GM21526 (cell line): ENCODE measurements at regions not wholly inside any gene's neighbourhood (a gene's known extent, or its start where the extent isn't known, plus 50 kb on each side); places are given as distances from the start of the nearest gene placed in this dataset.
"Not testable (repeated sequence)": the region's sequence is repeated elsewhere in the genome, so short reads cannot be mapped to it uniquely, and the experiment has no call there.

ENCODE experiments used
- ATAC-seq: cut with Tn5 transposase; IDR thresholded peaks from one replicate; pipeline ENCODE4 v1.9.1; 2021; ENCODE audit warnings: moderate library complexity; ENCODE audit not compliant: unreplicated experiment, low FRiP score

- no peak for ATAC-seq
Observed at GRCh38 chr10:2599571-2599970, 467.8 kb upstream of the PFKP start.

- no peak for ATAC-seq
Observed at GRCh38 chr10:2592360-2593160, 474.8 kb upstream of the PFKP start.

GRCh38 chr10:2589196-2589595 lies 478.2 kb upstream of the PFKP start:
- no peak for ATAC-seq

- no peak for ATAC-seq
Observed at GRCh38 chr10:2584385-2584784, 483.0 kb upstream of the PFKP start.

- ATAC-seq: no peak
Observed at GRCh38 chr10:2576892-2577291, 490.5 kb upstream of the PFKP start.

- ATAC-seq: no peak
Observed at GRCh38 chr10:2575460-2575859, 491.9 kb upstream of the PFKP start.

GRCh38 chr10:2572611-2573010 lies 494.7 kb upstream of the PFKP start:
- ATAC-seq: no peak

GRCh38 chr10:2556883-2557282 lies 510.5 kb upstream of the PFKP start:
- no peak for ATAC-seq

- ATAC-seq: no peak
Observed at GRCh38 chr10:2548071-2548470, 519.3 kb upstream of the PFKP start.

- ATAC-seq: no peak
Observed at GRCh38 chr10:2547606-2548005, 519.7 kb upstream of the PFKP start.

GRCh38 chr10:2546894-2547293 lies 520.5 kb upstream of the PFKP start:
- not testable (repeated sequence) for ATAC-seq

- ATAC-seq: no peak
Observed at GRCh38 chr10:2543974-2544373, 523.4 kb upstream of the PFKP start.

- ATAC-seq: no peak
Observed at GRCh38 chr10:2543142-2543886, 524.0 kb upstream of the PFKP start.

GRCh38 chr10:2541176-2541575 lies 526.2 kb upstream of the PFKP start:
- ATAC-seq: no peak

- ATAC-seq: no peak
Observed at GRCh38 chr10:2529945-2530344, 537.4 kb upstream of the PFKP start.

- no peak for ATAC-seq
Observed at GRCh38 chr10:2525781-2526180, 541.6 kb upstream of the PFKP start.

GRCh38 chr10:2519139-2519538 lies 548.2 kb upstream of the PFKP start:
- no peak for ATAC-seq

GRCh38 chr10:2509081-2509531 lies 558.2 kb upstream of the PFKP start:
- no peak for ATAC-seq

GRCh38 chr10:2501366-2501940 lies 565.9 kb upstream of the PFKP start:
- not testable (repeated sequence) for ATAC-seq

GRCh38 chr10:2494399-2494798 lies 572.9 kb upstream of the PFKP start:
- ATAC-seq: no peak

- ATAC-seq: no peak
Observed at GRCh38 chr10:2488446-2489005, 578.8 kb upstream of the PFKP start.
